Thyroid gland (tissue), 4 donors: ENCODE measurements at regions not wholly inside any gene's neighbourhood (a gene's known extent, or its start where the extent isn't known, plus 50 kb on each side); places are given as distances from the start of the nearest gene placed in this dataset.

Experiments
- POLR2A ChIP-seq, 2 donors: fragments of 450-650 bp; IDR thresholded peaks; one replicate each; pipeline ENCODE4 v1.6.1; 2017; ENCODE audit warnings: antibody characterized with exemption in 2 of 2, mild to moderate bottlenecking in 2 of 2, moderate library complexity in 1 of 2
- TF ChIP-seq, protein P1 (sequence below), 6 experiments: fragments of 200-600 bp in 3 of 6; fragments of 450-650 bp in 3 of 6; sonication (generic) in 3 of 6; IDR thresholded peaks; one replicate each; pipeline ENCODE4 v1.5.1; 2016 to 2019; ENCODE audit warnings: antibody characterized with exemption in 6 of 6, mild to moderate bottlenecking in 2 of 6, inconsistent platforms in 1 of 6, moderate library complexity in 1 of 6

DNA sequence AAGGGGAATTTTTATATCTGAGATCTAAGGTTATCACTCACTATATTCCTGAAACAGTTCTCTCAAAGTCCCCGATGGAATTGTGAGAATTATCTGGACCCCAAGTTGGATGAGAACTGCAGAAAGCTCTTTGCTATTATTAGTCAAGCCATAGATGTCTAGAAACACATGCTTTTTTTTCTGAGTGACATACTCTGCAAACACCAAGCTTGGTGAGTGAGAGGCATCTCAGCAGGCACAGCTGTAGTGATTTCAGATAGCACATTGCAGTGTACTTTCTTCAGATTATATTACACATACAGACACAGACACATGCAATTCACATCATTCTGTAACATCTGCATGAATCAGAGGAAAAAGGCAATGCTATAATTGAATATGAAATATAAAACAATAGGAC lies 111.1 kb upstream of the UFL1 start:
- TF ChIP-seq, protein P1, sequence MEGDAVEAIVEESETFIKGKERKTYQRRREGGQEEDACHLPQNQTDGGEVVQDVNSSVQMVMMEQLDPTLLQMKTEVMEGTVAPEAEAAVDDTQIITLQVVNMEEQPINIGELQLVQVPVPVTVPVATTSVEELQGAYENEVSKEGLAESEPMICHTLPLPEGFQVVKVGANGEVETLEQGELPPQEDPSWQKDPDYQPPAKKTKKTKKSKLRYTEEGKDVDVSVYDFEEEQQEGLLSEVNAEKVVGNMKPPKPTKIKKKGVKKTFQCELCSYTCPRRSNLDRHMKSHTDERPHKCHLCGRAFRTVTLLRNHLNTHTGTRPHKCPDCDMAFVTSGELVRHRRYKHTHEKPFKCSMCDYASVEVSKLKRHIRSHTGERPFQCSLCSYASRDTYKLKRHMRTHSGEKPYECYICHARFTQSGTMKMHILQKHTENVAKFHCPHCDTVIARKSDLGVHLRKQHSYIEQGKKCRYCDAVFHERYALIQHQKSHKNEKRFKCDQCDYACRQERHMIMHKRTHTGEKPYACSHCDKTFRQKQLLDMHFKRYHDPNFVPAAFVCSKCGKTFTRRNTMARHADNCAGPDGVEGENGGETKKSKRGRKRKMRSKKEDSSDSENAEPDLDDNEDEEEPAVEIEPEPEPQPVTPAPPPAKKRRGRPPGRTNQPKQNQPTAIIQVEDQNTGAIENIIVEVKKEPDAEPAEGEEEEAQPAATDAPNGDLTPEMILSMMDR (IDR thresholded peaks at IDR 0.05) = no peak
- TF ChIP-seq POLR2A (IDR thresholded peaks at IDR 0.05) = no peak
